ENCODE measurements at regions not wholly inside any gene's neighbourhood (a gene's known extent, or its start where the extent isn't known, plus 50 kb on each side); places are given as distances from the start of the nearest gene placed in this dataset.
A peak's percentile ranks its signal among the peaks of the same experiment; 100 is the strongest.
"Not testable (repeated sequence)": the region's sequence is repeated elsewhere in the genome, so short reads cannot be mapped to it uniquely, and the experiment has no call there.

GRCh38 chr1:121041497-121041896, 142.6 kb downstream of the FAM72B start:
- not testable (repeated sequence) for DNase-seq (ENCODE audit: low read depth); H3K4me3 ChIP-seq (ENCODE audit: low read depth, low read length)

DNA sequence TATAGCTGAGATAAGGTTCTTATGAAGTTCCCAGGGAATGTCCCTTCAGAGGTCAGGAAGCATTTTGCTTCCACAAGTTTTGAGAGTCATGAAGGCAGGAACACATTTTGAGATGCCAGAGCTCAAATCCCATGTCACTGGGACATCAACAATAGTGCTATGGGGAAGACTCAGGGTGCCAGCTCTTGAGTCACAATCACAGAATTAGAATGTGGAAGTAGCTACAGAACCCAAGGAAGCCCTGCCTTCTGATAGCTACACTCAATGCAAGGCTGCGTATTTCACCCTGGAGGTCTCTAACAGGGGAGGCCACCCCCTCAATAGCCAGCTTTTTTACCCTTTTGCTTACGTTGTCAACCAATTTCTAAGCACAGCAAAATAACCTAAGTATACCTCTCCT, 141.3 kb downstream of the FAM72B start:
- not testable (repeated sequence) for DNase-seq (ENCODE audit: low read depth); H3K4me3 ChIP-seq (ENCODE audit: low read depth, low read length)

DNA sequence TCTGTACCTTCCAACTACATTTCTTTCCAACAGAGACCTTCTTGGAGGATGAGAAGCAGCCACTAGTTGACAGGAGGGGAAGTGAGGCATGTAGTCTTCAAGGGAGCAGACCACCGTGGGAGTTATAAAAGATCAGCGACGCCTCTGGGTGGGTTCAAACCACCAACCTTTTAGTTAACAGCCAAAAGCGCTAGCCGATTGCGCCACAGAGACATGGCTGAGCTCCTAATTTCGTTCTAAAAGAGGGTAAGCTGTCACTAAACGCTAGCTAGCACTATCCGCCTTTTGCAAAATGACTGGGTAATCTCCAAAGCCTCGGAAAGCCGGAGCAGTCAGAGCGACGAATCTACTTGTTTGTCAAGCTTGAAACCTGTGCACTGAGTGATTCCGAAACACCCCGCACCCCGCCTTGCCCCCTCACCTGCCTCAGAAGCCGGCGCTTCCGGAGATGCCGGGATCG, 135.8 kb downstream of the FAM72B start:
- not testable (repeated sequence) for DNase-seq (ENCODE audit: low read depth); H3K4me3 ChIP-seq (ENCODE audit: low read depth, low read length)

- not testable (repeated sequence) for H3K4me3 ChIP-seq (ENCODE audit: low read depth, low read length); DNase-seq (ENCODE audit: low read depth)
These were observed 135.2 kb downstream of the FAM72B start for GRCh38 chr1:121048769-121049443.

- DNase-seq (ENCODE audit: low read depth); H3K4me3 ChIP-seq (ENCODE audit: low read depth, low read length): not testable (repeated sequence)
These were observed 134.0 kb downstream of the FAM72B start for GRCh38 chr1:121050097-121050496.

- not testable (repeated sequence) for H3K4me3 ChIP-seq (ENCODE audit: low read depth, low read length)
These were observed 132.9 kb downstream of the FAM72B start for GRCh38 chr1:121051161-121051790.

DNA sequence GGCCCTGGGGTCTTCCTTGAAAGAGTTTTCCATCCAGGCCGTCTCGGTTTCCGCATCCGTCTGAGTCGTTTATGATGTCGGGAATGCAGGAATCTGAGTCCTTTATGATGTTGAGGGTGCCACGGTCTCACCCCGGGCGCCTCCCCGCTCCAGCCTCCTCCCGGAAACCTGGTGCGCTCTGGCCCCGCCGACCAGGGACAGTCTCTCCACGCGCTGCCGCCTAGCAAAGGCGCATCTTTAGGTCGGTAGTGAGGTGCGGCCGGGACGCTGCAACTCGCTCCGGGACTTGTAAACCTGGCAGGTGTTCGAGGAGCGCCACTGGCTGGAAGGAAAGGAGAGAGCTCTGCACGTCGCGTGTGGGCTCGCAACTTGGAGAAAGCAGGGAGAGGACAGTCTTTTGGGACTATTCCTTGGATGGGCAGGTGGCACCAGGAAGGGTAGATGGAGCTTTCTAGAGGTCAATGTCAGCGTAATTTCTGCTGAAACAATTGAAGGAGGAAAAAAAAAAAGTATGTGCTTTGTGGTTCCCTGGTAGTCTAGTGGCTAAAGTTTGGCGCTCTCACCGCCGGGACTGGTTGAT, 132.0 kb downstream of the FAM72B start:
- not testable (repeated sequence) for H3K4me3 ChIP-seq (ENCODE audit: low read depth, low read length); DNase-seq (ENCODE audit: low read depth)

More at GRCh38 chr1:121051161-121051790, 132.9 kb downstream of the FAM72B start:
- DNase-seq (ENCODE audit: low read depth), result not testable (repeated sequence)

DNA sequence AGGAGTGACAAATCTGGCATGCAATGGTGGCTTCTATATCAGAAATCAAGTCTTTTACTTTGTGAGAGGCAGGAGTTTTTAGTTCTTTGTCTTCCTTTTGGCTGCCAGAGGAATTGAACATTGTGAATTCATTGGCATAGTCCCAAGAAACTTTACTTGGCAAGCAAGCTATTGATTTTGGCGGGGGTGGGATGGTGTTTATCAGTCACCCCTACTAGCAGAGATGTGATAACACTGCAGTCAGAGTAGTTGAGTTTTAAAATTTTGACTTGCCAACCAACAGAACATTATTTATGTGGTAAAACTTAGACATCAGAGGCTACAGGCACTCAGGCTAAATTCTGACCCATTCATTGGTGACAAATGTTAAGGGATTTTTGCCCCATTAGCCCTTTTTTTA, 129.2 kb downstream of the FAM72B start:
- not testable (repeated sequence) for H3K4me3 ChIP-seq (ENCODE audit: low read depth, low read length)
- DNase-seq (ENCODE audit: low read depth), result peak; percentile 0

DNA sequence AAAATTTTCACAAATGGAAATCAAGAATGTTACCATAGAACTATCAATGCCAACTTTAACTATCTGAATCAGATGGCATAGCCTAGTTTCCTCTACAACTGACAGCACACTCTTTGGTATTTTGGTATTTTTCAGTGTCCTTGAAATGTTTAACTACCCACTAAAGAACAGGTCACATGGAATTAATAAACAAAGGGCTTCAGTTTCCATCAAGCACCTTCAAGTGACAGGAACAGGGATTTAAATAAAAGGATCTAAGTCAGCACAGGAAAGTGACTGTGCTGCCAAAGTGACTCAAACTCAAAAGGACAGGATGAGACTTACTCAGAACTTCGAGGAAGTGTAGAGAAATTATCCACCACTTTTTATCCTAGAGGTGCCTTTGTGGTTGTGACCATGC, 117.2 kb downstream of the FAM72B start:
- H3K4me3 ChIP-seq (ENCODE audit: low read depth, low read length); DNase-seq (ENCODE audit: low read depth): not testable (repeated sequence)

DNA sequence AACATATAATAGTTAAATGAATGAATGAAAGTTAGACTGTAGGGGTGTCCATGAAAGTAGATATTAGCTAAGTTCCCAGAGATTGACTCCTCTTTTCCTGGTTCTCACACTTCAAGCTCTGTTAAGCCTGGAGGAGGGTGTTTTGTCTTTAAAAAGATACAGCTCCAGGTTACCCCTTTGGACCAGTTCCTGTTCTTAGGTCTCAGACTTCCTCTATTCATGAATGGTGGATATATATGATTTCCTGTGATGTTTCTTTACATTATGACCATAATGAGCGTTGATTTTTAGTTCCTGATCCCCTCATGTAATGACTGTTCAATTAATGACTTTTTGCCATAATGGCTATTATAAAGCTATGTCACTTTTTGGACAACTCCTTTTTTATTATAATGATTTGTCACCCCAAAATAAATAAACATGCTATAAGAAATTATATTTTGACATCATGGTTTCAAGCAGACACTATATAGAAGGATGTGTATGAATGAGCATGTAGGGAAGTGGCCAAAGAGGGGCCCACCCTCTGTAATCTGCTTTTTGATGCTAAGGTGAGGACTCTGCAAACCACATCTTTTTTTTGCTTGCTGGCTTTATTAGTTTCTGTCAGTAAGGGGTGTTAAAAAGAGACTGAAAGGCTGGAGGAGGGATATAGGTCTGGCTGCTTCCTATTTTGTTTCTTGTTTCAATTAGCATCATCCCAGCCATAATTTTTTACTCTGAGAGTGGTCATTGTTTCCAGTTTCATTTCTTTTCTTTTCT, 115.2 kb downstream of the FAM72B start:
- not testable (repeated sequence) for H3K4me3 ChIP-seq (ENCODE audit: low read depth, low read length); DNase-seq (ENCODE audit: low read depth)

DNA sequence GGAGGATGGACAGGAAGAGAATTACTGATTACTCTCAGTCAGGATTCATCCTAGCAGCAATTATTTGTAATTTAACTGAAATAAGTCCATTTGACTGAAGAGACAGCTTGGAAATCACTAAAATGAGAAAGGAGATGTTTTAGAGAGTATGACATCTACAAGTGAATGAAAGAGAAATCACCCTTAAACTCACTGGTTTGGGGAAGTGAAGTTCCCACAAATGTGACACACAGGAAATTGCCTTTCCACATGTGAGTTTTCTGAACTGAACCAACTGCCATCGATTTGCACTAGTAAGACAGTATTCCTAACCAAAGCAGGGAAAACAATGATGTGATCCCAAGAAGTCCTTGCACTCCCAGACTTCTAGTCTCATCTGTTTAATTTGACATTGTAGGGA, 110.3 kb downstream of the FAM72B start:
- H3K4me3 ChIP-seq (ENCODE audit: low read depth, low read length); DNase-seq (ENCODE audit: low read depth): not testable (repeated sequence)

GRCh38 chr1:121075254-121075805, 108.8 kb downstream of the FAM72B start:
- not testable (repeated sequence) for H3K4me3 ChIP-seq (ENCODE audit: low read depth, low read length); DNase-seq (ENCODE audit: low read depth)

- DNase-seq (ENCODE audit: low read depth), result not testable (repeated sequence)
These were observed 107.5 kb downstream of the FAM72B start for GRCh38 chr1:121076674-121077073.

GRCh38 chr1:121079655-121080054, 104.5 kb downstream of the FAM72B start:
- DNase-seq (ENCODE audit: low read depth); H3K4me3 ChIP-seq (ENCODE audit: low read depth, low read length): not testable (repeated sequence)

More at GRCh38 chr1:121076674-121077073, 107.5 kb downstream of the FAM72B start:
- not testable (repeated sequence) for H3K4me3 ChIP-seq (ENCODE audit: low read depth, low read length)

DNA sequence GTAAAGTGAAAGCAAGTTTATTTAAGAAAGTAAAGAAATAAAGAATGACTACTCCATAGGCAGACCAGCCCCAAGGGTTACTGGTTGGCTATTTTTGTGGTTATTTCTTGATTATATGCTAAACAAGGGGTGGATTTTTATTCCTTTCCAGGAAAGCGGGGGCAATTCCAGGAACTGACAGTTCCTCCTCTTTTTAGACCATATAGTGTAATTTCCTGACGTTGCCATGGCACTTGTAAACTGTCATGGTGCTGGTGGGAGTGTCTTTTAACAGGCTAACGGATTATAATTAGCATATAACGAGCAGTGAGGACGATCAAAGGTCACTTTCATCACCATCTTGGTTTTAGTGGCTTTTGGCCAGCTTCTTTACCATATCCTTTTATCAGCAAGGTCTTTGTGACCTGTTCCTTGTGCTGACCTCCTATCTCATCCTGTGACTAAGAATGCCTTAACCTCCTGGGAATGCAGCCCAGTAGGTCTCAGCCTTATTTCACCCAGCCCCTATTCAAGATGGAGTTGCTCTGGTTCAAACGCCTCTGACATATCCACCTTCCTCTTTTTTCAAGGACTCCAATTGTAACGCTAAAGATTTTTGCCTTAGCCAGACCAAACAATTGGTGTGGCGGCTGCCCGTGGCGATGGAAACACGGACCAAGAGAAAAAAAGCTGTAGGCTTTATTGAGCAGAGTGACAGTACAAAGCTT, 103.8 kb downstream of the FAM72B start:
- not testable (repeated sequence) for H3K4me3 ChIP-seq (ENCODE audit: low read depth, low read length); DNase-seq (ENCODE audit: low read depth)

GRCh38 chr1:121080904-121081264, 103.3 kb downstream of the FAM72B start:
- DNase-seq (ENCODE audit: low read depth); H3K4me3 ChIP-seq (ENCODE audit: low read depth, low read length): not testable (repeated sequence)

DNA sequence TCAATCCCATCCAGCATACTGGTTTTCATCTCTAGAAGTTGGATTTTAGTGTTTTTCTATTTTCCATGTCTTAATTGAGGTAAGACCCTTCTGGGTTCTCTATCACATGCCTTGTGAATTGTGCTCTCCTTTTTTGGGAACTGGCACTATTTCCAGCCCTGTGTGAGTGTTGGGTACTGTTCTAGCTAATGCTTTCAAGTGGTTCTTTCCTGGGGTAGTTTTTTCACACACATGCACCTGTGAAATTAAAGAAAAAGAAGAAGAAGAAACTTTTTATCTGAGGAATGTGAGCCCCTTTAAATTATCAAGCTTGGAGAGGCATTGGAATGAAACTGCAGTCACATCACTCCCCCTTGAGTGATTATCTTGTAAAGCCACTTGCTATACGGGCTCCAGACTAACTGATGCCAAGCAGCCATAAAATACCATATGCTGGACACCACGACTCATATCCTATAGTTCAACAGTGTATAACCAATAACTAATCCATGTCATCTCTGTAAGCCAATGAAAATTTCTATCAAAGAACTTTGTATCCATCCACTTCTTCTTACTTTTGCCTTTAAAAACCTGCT, 102.4 kb downstream of the FAM72B start:
- H3K4me3 ChIP-seq (ENCODE audit: low read depth, low read length); DNase-seq (ENCODE audit: low read depth): not testable (repeated sequence)

DNA sequence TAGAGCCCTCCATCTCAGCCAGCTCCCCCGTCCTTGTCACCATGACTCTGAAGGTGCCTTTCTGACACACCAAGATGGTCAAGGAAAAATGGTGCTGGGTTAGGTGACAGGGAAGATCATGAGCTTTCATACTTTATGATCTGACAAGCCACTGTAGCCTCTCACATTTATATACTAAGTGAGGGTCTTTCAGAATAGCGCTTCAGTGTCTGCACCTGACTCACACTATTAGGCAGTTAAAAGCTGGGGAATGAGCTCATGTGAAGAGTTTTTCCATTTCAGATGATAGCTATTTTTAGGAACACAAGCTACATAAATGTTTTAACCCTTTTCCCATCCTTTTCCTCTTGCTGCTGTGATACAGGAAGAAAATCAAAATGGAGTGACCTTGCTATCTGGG, 101.1 kb downstream of the FAM72B start:
- DNase-seq (ENCODE audit: low read depth); H3K4me3 ChIP-seq (ENCODE audit: low read depth, low read length): not testable (repeated sequence)
